ENCODE measurements at regions not wholly inside any gene's neighbourhood (a gene's known extent, or its start where the extent isn't known, plus 50 kb on each side); places are given as distances from the start of the nearest gene placed in this dataset.

- H3K27me3 ChIP-seq = no peaks in the 10 kb centered on the region
- H3K27ac ChIP-seq = no peak overlapping the region
- no peaks in the 10 kb centered on the region for H3K4me1 ChIP-seq
- no peak overlapping the region for H3K4me2 ChIP-seq
- H3K9me3 ChIP-seq (replicated peaks in 1 of 11) = no peaks in the 10 kb centered on the region
- no peak for TF ChIP-seq Cebpa-rat (IDR thresholded peaks at IDR 0.05)
- H3K9ac ChIP-seq = no peak overlapping the region
- no peak overlapping the region for H3K4me3 ChIP-seq
- no peaks in the 10 kb centered on the region for H3K36me3 ChIP-seq
- no peaks in the 10 kb centered on the region for H4K20me1 ChIP-seq
Measured at GRCh38 chr3:146865175-146865755, 260.1 kb upstream of the PLSCR5 start.

GRCh38 chr3:146861262-146861661, 256.1 kb upstream of the PLSCR5 start:
- H3K9ac ChIP-seq = no peak overlapping the region
- no peak for TF ChIP-seq Cebpa-rat (IDR thresholded peaks at IDR 0.05)
- no peak overlapping the region for H3K4me2 ChIP-seq
- H3K9me3 ChIP-seq (replicated peaks in 1 of 11) = no peaks in the 10 kb centered on the region
- no peaks in the 10 kb centered on the region for H4K20me1 ChIP-seq
- H3K4me3 ChIP-seq = no peak overlapping the region
- no peaks in the 10 kb centered on the region for H3K4me1 ChIP-seq
- H3K36me3 ChIP-seq = no peaks in the 10 kb centered on the region
- H3K27ac ChIP-seq = no peak overlapping the region
- H3K27me3 ChIP-seq = no peaks in the 10 kb centered on the region

- Histone ChIP-seq H3K4me1 (no peaks in the 10 kb centered on the region), H3K27ac (no peak overlapping the region), H3K4me3 (no peak overlapping the region), H3K9ac (no peak overlapping the region), H3K9me3 (replicated peaks in 1 of 11) (no peaks in the 10 kb centered on the region), H4K20me1 (no peaks in the 10 kb centered on the region), H3K4me2 (no peak overlapping the region), H3K36me3 (no peaks in the 10 kb centered on the region), H3K27me3 (no peaks in the 10 kb centered on the region)
- no peak for TF ChIP-seq Cebpa-rat (IDR thresholded peaks at IDR 0.05)
Measured at GRCh38 chr3:146854523-146854922, 249.4 kb upstream of the PLSCR5 start.

- Histone ChIP-seq H3K36me3 (no peaks in the 10 kb centered on the region), H3K4me3 (no peak overlapping the region), H3K4me1 (no peaks in the 10 kb centered on the region), H3K9ac (no peak overlapping the region), H3K27ac (no peak overlapping the region), H3K9me3 (replicated peaks in 1 of 11) (no peaks in the 10 kb centered on the region), H3K4me2 (no peak overlapping the region), H4K20me1 (no peaks in the 10 kb centered on the region), H3K27me3 (no peaks in the 10 kb centered on the region)
- TF ChIP-seq Cebpa-rat (IDR thresholded peaks at IDR 0.05) = no peak
Measured at GRCh38 chr3:146851665-146852064, 246.5 kb upstream of the PLSCR5 start.

- Histone ChIP-seq H3K9me3 (replicated peaks in 1 of 11) (no peaks in the 10 kb centered on the region), H4K20me1 (no peaks in the 10 kb centered on the region), H3K4me3 (no peak overlapping the region), H3K27ac (no peak overlapping the region), H3K36me3 (no peaks in the 10 kb centered on the region), H3K4me2 (no peak overlapping the region), H3K9ac (no peak overlapping the region), H3K27me3 (no peaks in the 10 kb centered on the region), H3K4me1 (no peaks in the 10 kb centered on the region)
- no peak for TF ChIP-seq Cebpa-rat (IDR thresholded peaks at IDR 0.05)
Measured at GRCh38 chr3:146845361-146845760, 240.2 kb upstream of the PLSCR5 start.

- H3K27ac ChIP-seq = no peak overlapping the region
- H3K4me3 ChIP-seq = no peak overlapping the region
- no peaks in the 10 kb centered on the region for H4K20me1 ChIP-seq
- no peak overlapping the region for H3K9ac ChIP-seq
- TF ChIP-seq Cebpa-rat (IDR thresholded peaks at IDR 0.05) = no peak
- H3K9me3 ChIP-seq (replicated peaks in 1 of 11) = no peaks in the 10 kb centered on the region
- H3K4me1 ChIP-seq = no peaks in the 10 kb centered on the region
- H3K36me3 ChIP-seq = no peaks in the 10 kb centered on the region
- no peak overlapping the region for H3K4me2 ChIP-seq
- no peaks in the 10 kb centered on the region for H3K27me3 ChIP-seq
Measured at GRCh38 chr3:146843476-146843875, 238.3 kb upstream of the PLSCR5 start.

GRCh38 chr3:146839727-146840375, 234.7 kb upstream of the PLSCR5 start:
- H3K36me3 ChIP-seq = no peaks in the 10 kb centered on the region
- H3K27me3 ChIP-seq = no peaks in the 10 kb centered on the region
- no peaks in the 10 kb centered on the region for H3K9me3 ChIP-seq (replicated peaks in 1 of 11)
- H3K4me1 ChIP-seq = no peaks in the 10 kb centered on the region
- TF ChIP-seq Cebpa-rat (IDR thresholded peaks at IDR 0.05) = no peak
- H3K27ac ChIP-seq = no peak overlapping the region
- H3K4me3 ChIP-seq = no peak overlapping the region
- H3K9ac ChIP-seq = no peak overlapping the region
- H4K20me1 ChIP-seq = no peaks in the 10 kb centered on the region
- H3K4me2 ChIP-seq = no peak overlapping the region

- H3K4me3 ChIP-seq = no peak overlapping the region
- no peaks in the 10 kb centered on the region for H3K9me3 ChIP-seq (replicated peaks in 1 of 11)
- TF ChIP-seq Cebpa-rat (IDR thresholded peaks at IDR 0.05) = no peak
- H3K9ac ChIP-seq = no peak overlapping the region
- H3K27ac ChIP-seq = no peak overlapping the region
- no peaks in the 10 kb centered on the region for H3K27me3 ChIP-seq
- H4K20me1 ChIP-seq = no peaks in the 10 kb centered on the region
- no peak overlapping the region for H3K4me2 ChIP-seq
- no peaks in the 10 kb centered on the region for H3K36me3 ChIP-seq
- H3K4me1 ChIP-seq = no peaks in the 10 kb centered on the region
Measured at GRCh38 chr3:146838221-146838620, 233.1 kb upstream of the PLSCR5 start.

- H3K27me3 ChIP-seq = no peaks in the 10 kb centered on the region
- H3K4me3 ChIP-seq = no peak overlapping the region
- H4K20me1 ChIP-seq = no peaks in the 10 kb centered on the region
- H3K36me3 ChIP-seq = no peaks in the 10 kb centered on the region
- no peak overlapping the region for H3K9ac ChIP-seq
- H3K4me2 ChIP-seq = no peak overlapping the region
- no peak for TF ChIP-seq Cebpa-rat (IDR thresholded peaks at IDR 0.05)
- no peaks in the 10 kb centered on the region for H3K9me3 ChIP-seq (replicated peaks in 1 of 11)
- no peak overlapping the region for H3K27ac ChIP-seq
- no peaks in the 10 kb centered on the region for H3K4me1 ChIP-seq
Measured at GRCh38 chr3:146834917-146835316, 229.8 kb upstream of the PLSCR5 start.

GRCh38 chr3:146832857-146833458, 227.8 kb upstream of the PLSCR5 start:
- Histone ChIP-seq H3K9ac (no peak overlapping the region), H4K20me1 (no peaks in the 10 kb centered on the region), H3K9me3 (replicated peaks in 1 of 11) (no peaks in the 10 kb centered on the region), H3K4me3 (no peak overlapping the region), H3K4me2 (no peak overlapping the region), H3K27ac (no peak overlapping the region), H3K36me3 (no peaks in the 10 kb centered on the region), H3K4me1 (no peaks in the 10 kb centered on the region), H3K27me3 (no peaks in the 10 kb centered on the region)
- no peak for TF ChIP-seq Cebpa-rat (IDR thresholded peaks at IDR 0.05)
